ENCODE measurements at regions not wholly inside any gene's neighbourhood (a gene's known extent, or its start where the extent isn't known, plus 50 kb on each side); places are given as distances from the start of the nearest gene placed in this dataset.
A peak's percentile ranks its signal among the peaks of the same experiment; 100 is the strongest.

DNA sequence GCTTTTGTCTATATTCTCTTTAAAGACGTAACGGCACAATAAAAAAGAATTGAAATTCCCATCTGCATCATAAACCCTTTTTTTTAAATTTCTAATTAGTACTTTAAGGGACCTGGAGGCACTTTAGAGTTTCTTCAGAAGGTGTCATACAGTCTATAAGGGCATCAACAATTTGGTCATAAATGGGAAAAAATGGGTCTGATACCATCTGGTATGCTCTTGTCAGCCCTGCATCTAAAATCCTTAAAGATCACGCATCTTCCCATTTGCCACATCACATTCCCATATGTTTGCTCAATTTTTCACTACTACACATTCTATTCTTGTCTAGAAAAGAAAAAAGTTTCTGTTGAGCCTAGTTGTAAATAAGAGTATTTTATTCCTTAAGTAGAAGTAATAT, 53.8 kb downstream of the COX7C start:
- no peak for DNase-seq

DNA sequence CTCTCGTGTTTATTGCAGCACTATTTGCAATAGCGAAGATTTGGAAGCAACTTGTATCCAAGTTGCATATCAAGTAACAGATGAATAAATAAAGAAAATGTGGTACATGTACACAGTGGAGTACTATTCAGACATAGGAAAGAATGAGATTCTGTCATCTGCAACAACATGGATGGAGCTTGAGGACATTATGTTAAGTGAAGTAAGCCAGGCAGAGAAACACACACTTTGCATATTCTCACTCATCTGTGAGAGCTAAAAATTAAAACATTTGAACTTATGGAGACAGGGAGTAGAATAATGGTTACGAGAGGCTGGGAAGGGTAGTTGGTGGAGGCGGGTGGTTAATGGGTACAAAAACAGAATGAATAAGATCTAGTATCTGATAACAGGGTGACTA, 56.3 kb downstream of the COX7C start:
- no peak for DNase-seq

DNA sequence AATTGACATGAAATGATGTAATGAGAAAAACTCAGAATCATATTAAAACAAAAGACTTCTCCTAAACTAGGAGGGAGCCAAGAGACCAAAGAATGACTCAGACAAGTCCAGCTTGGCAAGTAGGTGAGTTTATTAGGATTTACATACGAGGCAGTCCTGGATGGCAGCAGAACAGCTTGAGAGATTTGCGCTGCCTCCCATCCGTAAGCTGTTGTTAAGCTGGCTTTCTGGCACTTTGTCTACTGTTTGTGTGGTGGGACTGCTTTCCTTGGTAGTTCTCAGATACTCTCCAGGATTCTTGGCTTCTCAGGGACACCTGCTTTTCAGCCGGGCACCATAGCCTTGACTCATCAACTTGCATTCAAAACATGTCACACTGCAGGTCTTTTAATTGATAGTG, 57.6 kb downstream of the COX7C start:
- no peak for DNase-seq

DNA sequence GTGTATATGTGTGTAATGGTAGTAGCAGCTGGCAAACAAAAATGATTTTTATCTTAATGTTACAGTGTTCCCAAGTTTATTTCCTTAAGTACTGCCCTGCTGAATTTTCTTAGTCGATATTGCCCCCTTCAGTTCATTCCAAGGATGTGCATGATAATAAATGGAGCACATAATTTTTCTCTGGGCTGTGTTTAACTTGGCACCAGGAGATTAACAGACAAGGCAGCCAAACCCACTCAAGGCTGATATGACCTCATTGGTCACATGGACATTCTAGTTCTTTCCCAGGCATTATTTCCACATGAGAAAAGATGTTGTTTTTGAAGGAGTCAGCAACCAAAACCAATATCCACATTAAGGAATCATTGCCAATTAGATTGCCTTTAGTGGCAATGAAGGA, 61.8 kb downstream of the COX7C start:
- DNase-seq: peak; percentile 83

DNA sequence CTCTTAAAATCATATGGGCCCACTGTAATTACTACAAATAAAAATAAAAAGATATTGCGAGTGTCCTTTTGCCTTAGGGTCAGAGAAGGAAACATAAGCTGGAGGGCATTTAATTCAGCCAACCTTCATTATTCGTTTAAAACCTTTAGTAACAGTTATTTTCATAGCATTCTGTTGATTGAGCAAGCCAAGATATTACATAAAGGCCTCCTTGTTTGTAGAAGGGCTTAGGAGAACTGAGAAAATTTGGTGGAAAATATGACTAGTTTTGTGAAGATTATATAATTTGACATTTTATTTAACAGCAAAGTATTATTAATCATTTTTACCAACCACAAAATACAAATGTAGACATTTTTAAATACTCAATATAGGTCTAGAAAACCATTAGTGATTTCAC, 62.2 kb downstream of the COX7C start:
- no peak for DNase-seq

DNA sequence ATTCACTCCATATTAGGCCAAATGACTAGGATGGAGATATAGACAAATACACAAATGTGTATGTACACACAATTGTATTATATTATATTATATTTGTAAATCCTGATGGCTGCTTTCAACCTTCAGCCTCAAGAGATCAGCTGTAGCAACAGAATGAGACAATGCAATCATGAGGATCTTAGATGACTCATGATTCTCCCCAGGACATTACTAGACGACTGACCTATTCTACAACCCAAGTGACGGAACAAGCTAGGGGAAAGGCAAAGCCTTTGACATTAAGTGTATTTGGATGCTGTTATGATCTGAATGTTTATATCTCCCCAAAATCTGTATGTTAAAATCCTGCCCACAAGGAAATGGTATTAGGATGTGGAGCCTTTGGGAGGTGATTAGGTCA, 66.5 kb downstream of the COX7C start:
- DNase-seq: no peak

DNA sequence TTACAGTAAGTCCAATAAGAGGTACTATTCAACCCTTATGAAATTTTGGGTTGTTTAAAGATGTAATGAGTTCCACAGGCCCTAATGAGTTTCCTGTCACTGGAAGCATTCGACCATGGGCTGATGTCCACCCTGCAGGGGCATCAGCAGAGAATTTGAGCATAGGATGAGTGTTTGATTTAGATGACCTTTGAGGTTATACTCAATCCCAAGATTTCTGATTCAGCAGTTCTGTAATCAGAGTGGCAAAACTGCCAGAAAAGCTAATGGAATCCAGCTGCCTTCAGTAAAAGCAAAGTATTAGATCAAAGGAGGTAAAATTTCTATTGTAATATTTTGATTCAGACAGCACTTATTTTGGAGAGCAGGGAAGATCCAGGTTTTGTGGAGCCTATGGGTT, 68.3 kb downstream of the COX7C start:
- no peak for DNase-seq

DNA sequence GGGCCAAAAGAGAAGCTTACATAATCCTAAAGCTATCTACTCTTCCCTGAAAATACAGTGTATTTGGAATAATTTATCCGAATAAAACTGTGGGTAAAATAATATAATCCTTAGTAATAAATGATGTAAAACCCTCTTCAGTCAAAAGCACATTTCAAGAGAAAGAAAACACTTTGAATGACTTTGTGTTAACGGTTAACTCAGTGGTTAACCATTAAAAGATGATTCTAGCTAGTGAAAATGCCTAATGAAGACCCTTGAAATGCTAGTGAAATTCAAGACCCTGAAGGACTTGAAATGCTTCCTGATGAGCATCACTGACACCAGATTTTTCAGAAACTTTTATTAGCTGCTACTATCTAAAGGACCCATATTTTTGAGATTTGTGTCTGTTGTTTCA, 70.7 kb downstream of the COX7C start:
- DNase-seq: no peak

DNA sequence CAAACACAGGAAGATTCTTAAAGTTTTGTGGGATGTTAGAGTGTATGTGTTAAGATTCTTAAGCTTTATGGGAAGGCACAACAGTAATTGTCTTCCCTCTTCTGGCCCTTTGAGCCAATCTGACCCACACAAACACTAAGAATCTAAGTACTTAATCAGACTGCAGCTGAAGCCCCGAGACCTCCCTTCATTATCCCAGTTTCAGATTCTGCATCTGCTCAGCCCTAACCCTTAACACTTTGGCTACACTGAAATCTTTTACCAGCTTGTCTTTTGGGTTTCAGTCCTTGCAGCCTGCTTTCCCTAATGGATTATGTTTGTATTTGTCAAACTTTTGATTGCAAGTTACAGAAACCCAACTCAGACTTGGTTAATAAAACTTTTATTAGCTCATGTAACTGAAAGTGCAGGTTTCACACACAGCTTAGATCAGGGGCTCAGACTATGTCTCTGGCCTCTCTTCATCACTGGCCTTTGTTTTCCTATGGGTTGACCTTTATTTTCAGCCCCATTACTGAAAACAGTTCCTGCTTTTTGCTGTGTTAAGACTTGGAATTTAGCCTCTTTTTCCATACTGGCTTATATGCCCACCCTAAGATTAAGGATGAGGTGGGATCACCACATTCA, 71.5 kb downstream of the COX7C start:
- no peak for DNase-seq

DNA sequence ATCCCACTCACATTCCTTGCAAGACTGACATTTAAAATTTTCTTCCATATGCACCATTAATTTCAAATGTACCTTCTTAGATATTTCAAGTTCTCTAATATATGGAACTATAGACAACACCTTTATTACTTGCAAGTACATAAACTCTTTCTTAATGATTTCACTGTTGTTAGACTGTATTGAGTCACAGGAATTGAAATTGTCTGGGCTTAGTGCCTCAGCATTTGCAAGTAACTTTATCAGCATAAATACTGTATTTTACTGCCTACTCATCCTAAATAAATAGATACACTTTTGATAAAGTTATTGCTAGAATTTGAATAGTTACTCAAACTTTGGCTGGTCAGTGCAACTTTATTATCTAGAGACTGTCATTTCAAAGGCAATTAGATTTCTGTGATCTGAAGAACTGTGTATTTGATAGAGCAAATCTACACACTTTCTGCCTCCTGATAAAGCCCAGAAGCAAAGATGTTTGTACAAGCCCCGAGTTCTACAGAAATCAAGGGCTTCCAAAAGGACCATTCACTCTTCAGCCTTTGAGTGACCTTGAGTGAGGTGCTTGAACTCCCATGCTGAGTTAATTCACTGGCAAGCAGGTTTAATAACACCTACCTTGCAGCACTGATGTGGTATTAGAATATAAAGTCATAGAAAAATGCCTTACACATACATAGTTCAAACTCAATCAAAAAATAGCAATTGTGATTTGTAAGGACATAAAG, 91.6 kb downstream of the COX7C start:
- DNase-seq: no peak

DNA sequence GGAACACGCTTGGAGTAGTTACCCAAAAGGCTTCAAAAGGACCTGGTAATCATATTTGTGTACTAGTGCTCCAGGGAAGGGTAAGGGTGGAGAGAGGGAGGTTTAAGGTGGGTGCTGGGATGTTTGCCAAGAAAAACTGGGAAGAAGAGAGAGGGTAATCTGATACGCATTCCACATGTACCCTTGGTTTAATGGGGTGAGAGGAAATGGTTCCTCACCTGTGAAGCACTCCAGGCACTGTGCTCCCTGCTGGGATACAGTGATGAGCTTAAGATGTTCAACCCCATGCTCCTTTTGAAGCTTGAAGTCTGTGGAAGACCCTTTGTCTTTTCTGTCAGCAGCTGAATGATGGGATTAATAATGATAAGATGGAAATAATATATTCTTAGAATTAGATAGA, 98.4 kb downstream of the COX7C start:
- no peak for DNase-seq

DNA sequence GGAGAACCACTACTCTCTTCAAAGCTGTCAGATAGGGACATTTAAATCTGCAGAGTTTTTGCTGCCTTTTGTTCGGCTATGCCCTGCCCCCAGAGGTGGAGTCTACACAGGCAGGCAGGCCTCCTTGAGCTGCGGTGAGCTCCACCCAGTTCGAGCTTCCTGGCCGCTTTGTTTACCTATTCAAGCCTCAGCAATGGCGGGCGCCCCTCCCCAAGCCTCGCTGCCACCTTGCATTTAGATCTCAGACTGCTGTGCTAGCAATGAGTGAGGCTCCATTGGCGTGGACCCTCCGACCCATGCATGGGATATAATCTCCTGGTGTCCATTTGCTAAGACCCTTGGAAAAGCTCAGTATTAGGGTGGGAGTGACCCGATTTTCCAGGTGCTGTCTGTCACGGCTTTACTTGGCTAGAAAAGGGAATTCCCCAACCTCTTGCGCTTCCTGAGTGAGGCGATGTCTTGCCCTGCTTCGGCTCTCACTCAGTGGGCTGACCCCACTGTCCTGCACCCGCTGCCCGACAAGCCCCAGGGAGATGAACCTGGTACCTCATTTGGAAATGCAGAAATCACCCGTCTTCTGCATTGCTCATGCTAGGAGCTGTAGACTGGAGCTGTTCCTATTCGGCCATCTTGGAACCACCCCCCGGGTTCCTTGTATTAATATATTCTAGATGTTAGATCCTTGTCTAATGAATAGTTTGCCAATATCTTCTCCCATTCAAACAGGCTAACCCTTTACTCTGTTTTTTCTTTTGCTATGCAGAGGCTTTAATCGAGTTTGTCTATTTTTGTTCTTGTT, 113.8 kb downstream of the COX7C start:
- peak; percentile 0 for DNase-seq

DNA sequence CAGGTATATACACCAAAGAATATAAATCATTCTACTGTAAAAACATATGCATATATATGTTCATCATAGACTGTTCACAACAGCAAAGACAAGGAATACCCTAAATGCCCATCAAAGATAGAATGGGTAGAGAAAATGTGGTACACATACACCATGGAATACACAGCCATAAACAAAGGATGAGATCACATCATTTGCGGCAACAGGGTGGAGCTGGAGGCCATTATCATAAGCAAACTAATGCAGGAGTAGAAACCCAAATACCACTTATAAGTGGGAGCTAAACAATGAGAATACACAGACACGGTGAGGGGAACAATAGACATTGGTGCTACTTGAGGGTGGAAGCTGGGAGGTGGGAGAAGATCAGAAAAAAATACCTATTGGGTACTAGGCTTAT, 117.6 kb downstream of the COX7C start:
- no peak for DNase-seq

DNA sequence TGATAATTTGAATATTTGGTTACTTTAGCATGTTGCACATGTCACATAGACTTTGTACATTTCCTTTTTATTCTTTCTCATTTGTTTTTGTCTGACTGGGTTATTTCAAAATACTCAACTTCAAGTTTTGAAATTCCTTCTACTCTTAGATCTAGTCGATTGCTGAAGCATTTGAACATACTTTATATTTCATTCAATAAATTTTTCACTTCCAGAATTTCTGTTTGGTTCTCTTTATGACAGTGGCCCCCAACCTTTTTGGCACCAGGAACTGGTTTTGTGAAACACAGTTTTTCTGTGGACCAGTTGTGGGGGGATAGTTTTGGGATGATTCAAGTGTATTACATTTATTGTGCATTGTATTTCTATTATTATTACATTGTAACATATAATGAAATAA, 119.8 kb downstream of the COX7C start:
- DNase-seq: no peak

DNA sequence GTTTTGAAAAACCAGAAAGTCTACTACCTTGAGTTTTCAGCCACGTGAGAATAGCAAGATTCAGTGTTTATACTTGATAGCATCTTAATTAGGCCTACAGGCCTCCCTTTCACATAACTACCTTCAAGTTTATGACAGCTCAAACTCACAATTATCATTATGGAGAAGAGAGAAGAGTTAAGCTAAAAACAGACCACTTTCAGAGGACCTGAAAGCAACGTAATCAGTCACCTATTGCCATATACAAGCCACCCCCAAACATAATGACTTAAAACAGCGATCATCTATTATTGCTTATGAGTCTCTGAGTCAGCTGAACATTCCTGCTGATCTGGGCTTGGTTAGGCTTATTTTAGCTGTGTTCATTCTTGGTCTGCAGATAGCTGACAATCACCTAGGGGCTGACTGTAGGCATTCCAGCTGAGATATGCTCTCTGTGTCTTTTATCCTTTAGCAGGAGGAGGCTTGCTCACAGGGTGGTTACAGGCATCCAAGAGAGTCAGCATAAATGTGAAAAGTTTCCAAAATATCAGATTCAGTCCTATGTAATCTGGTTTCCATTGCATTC, 130.9 kb downstream of the COX7C start:
- no peak for DNase-seq

DNA sequence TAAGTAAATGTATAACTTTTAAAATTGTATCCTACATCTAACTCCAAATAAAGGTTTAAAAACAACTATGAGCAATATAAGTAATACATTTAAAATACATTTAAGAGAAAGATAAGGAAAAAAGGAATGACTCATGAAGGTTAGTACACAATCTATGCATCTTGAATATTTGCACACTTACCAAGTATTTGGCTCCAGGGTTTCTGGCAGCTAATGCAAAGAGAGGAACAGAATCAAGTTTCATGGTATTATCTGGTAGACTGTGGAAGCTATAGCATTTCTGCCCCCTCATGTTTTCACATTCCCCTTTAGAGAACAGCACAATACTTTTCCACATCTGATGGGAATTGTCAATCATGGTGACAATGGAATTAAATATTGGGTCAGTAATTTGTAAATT, 132.1 kb downstream of the COX7C start:
- DNase-seq: no peak

DNA sequence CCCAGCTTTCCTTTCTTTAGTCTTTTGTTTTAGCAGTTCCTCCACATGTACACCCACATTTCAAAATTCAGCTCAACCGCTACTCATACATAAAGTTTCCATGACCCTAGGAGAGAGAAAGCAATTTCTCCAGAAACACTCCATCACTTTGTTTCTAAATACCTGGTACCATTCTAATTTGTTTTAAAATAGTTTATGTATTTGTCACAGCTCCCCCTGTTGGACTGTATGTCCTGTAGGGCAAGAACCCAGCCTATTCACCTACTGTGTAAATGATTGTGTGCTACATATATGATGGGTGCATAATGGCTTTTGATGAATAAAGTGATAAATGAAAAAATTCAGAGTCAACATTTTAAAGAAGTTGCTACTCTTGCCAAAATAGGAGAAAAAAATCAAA, 139.1 kb downstream of the COX7C start:
- no peak for DNase-seq

DNA sequence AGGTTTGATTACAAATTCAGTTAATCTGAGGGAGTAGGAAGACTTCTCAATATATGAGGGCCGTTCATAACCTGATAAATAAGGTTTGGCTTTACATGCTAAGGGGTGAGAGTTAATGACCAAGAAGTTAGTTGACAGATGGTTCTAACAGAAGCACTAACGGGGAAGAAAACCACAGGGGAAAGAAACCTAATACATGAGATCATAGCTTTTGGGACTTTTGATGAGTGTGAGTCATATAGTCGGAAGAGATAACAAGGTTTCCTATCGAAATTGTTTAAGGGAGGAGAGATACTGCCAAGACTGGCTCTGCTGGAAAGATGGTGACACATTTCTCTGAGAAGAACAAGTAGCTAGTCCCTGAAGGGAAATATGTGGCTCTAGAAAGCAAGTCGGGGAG, 140.1 kb downstream of the COX7C start:
- no peak for DNase-seq

DNA sequence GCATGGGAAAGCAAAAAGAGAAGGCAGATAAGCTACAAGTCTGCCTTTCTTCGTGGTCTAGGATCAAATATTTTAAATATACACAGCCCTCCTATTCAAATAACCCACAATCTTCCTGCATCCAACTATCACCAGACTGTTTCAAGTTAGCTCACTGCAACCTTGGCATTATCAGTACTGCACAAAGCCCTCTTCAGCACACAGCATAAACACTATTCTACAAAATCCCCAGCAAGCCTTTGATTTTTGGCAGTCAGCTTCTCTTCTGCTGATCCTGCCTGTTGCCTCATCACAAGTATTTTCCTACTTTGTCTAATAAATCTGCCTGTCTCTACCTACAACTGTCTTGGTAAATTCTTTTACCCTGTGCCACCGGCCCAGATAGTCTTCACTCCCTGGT, 142.9 kb downstream of the COX7C start:
- no peak for DNase-seq

DNA sequence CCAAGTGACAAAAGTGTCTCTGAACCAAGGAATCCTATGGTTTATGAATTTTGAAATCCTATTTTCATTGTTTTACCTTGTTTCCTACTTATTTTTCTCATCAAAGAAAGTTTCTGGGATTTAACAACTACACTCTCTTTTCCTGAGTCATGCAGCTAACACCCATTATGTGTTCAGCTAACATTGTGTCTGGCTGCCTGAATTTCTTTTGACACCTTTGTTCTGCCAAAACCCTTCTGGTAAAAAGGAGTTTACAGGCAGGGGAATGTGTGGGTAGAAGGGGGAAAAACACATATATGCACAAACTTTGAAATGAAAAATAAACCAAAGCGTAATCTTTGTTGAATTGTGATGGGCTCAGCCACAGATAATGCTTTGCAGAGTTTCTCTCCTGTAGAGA, 146.2 kb downstream of the COX7C start:
- no peak for DNase-seq

DNA sequence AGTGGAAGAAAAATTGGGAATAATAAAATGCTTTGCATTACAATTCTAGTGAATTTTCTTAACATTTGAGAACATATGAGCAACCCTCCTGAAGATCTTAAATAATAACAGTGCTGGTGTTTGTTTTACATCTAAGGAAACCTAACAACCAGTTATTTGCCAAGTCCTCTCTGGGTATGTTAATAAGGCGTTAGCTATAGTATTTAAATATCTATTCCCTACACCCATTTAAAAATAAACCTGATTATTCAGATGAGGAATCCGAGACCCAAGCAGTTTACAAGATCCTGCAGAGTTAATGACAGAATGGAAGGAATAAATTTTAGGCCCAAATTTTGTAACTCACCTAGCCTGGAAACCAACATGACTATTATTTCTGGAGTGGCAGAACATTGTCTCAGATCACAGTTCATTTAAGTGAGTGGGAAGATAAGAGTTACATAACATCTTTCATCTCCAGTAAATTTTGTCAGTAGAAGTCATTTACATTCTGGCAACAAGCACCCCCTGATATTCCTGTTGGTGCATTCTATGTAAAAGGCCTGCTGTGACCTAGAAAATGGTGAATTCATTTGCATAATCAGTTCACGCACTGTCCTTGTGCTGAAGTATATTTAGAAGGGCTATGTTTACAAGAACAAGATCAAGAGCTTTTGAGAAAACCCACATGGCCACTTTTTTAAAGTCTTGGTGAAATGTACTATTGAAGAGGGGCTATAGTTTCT, 148.2 kb downstream of the COX7C start:
- no peak for DNase-seq

DNA sequence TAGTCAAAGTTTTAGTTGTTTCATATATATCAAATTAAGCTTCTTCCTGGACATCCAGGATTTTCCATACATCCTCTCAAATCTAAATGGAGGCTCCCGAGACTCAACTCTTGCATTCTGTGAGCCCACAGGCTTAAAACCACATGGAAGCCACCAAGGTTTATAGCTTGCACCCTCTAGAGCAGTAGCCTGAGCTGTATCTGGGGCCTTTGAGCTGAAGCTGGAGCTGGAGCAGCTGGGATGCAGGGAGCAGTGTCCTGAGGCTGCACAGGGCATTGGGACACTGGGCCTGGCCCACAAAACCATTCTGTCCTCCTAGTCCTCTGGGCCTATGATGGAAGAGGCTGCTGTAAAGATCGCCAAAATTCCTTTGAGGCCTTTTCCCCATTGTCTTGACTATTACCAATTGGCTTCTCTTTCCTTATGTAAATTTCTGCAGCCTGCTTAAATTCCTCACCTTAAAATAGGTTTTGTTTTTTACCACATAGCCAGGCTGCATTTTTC, 151.0 kb downstream of the COX7C start:
- DNase-seq: no peak

DNA sequence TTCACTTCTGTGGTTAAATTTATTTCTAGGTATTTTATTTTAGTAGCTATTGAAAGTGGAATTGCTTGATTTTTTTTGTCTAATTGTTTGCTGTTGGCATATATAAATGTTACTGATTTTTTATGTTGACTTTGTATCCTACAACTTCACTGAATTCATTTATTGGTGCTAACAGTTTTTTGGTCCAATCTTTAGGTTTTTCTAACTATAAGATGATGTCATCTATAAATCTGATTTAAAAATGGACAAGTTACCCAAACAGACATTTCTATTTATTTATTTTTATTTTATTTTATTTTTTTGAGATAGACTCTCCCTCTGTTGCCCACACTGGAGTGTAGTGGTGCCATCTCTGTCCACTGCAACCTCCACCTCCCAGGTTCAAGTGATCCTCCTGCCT, 162.3 kb downstream of the COX7C start:
- no peak for DNase-seq

Data from NCI-H2029 (cell line).